ENCODE measurements at regions not wholly inside any gene's neighbourhood (a gene's known extent, or its start where the extent isn't known, plus 50 kb on each side); places are given as distances from the start of the nearest gene placed in this dataset.
"Not testable (repeated sequence)": the region's sequence is repeated elsewhere in the genome, so short reads cannot be mapped to it uniquely, and the experiment has no call there.

GRCh38 chr10:64771253-64772050 lies 1250.3 kb downstream of the REEP3 start:
- no peaks in the 10 kb centered on the region for H3K36me3 ChIP-seq (ENCODE audit: low read depth)
- H3K4me1 ChIP-seq (ENCODE audit: low read depth), result no peaks in the 10 kb centered on the region
- TF ChIP-seq CTCF (IDR thresholded peaks at IDR 0.05), result no peak
- intact Hi-C loops (cut with DNase I, micrococcal nuclease), result no loop called here
- H3K9me3 ChIP-seq, result no peaks in the 10 kb centered on the region
- DNase-seq (no peak), ATAC-seq (no peak)
- no peak overlapping the region for H3K4me3 ChIP-seq

GRCh38 chr10:64773357-64773756 lies 1252.2 kb downstream of the REEP3 start:
- Histone ChIP-seq H3K36me3 (ENCODE audit: low read depth) (no peaks in the 10 kb centered on the region), H3K4me1 (ENCODE audit: low read depth) (no peaks in the 10 kb centered on the region), H3K9me3 (no peaks in the 10 kb centered on the region), H3K4me3 (no peak overlapping the region)
- DNase-seq, result no peak
- ATAC-seq, result no peak
- intact Hi-C loops (cut with DNase I, micrococcal nuclease), result no loop called here
- TF ChIP-seq CTCF (IDR thresholded peaks at IDR 0.05), result no peak

- DNase-seq; ATAC-seq; intact Hi-C loops (cut with DNase I, micrococcal nuclease): not testable (repeated sequence)
Observed at GRCh38 chr10:64784451-64784850, 1263.2 kb downstream of the REEP3 start.

GRCh38 chr10:64785816-64786215 lies 1264.6 kb downstream of the REEP3 start:
- H3K4me1 ChIP-seq (ENCODE audit: low read depth), result no peaks in the 10 kb centered on the region
- intact Hi-C loops (cut with DNase I, micrococcal nuclease), result no loop called here
- no peak overlapping the region for H3K4me3 ChIP-seq
- no peaks in the 10 kb centered on the region for H3K36me3 ChIP-seq (ENCODE audit: low read depth)
- DNase-seq (no peak), ATAC-seq (no peak)
- TF ChIP-seq CTCF (IDR thresholded peaks at IDR 0.05), result no peak
- no peaks in the 10 kb centered on the region for H3K9me3 ChIP-seq

More at GRCh38 chr10:64784451-64784850, 1263.2 kb downstream of the REEP3 start:
- not testable (repeated sequence) for H3K9me3 ChIP-seq; H3K4me1 ChIP-seq (ENCODE audit: low read depth); H3K4me3 ChIP-seq; H3K36me3 ChIP-seq (ENCODE audit: low read depth)

GRCh38 chr10:64786989-64787388 lies 1265.8 kb downstream of the REEP3 start:
- no peak for ATAC-seq
- intact Hi-C loops (cut with DNase I, micrococcal nuclease), result no loop called here
- TF ChIP-seq CTCF (IDR thresholded peaks at IDR 0.05), result no peak
- Histone ChIP-seq H3K9me3 (no peaks in the 10 kb centered on the region), H3K4me3 (no peak overlapping the region), H3K36me3 (ENCODE audit: low read depth) (no peaks in the 10 kb centered on the region), H3K4me1 (ENCODE audit: low read depth) (no peaks in the 10 kb centered on the region)
- DNase-seq, result no peak

- H3K9me3 ChIP-seq, result no peaks in the 10 kb centered on the region
- H3K4me1 ChIP-seq (ENCODE audit: low read depth), result no peaks in the 10 kb centered on the region
- ATAC-seq (no peak), DNase-seq (no peak)
- no peak overlapping the region for H3K4me3 ChIP-seq
- no peak for TF ChIP-seq CTCF (IDR thresholded peaks at IDR 0.05)
- intact Hi-C loops (cut with DNase I, micrococcal nuclease), result no loop called here
- H3K36me3 ChIP-seq (ENCODE audit: low read depth), result no peaks in the 10 kb centered on the region
Observed at GRCh38 chr10:64795847-64796246, 1274.6 kb downstream of the REEP3 start.
